ENCODE measurements at regions not wholly inside any gene's neighbourhood (a gene's known extent, or its start where the extent isn't known, plus 50 kb on each side); places are given as distances from the start of the nearest gene placed in this dataset.

DNA sequence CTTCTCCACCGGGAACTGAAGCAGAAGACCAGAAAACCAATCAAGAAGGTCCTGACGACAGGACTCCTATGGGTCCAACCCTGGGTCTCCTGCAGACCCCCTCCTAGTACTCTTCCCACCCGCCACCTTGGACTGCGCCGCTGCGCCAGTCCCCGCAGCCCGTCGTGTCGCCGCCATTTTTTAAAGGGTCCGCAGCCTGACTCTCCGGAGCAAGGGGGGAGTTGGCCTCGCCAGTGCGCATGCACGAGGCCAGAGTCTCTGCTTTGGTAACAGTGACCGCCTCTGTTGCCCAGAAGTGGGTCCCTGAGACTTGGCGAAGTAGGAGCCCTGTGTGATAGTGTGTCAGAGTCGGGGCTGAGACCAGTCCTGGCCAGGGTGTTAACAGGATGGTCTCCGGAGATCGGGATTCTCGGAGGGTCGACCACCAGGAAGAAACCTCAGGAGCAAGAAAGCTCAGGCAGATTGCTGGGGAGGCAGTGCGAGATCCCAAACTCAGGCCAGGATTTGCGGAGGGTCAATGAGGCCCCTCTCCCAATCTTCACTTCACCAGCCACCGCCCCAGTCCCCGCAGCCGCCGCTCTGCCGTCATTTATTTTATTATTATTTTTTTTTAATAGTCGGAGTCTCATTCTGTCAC, 612.5 kb downstream of the KCNJ18 start:
- ATAC-seq (no peak), DNase-seq (ENCODE audit: low read depth, low spot score) (no peak)
- Histone ChIP-seq H4K20me1 (ENCODE audit: insufficient read depth) (no peaks in the 10 kb centered on the region), H3K27ac (ENCODE audit: low read depth, low read length) (no peak overlapping the region), H3K27me3 (ENCODE audit: insufficient read depth, low read length) (no peaks in the 10 kb centered on the region), H3K9me3 (ENCODE audit: control insufficient read depth in 1 of 2, insufficient read depth in 1 of 2, low read depth in 1 of 2, low read length in 2 of 2) (peaks cover 0 to 20% of the 10 kb centered on the region in 2 experiments; a peak in 2 of 4 replicates), H3K4me3 (replicated peaks in 1 of 2; ENCODE audit: low read depth in 1 of 2, low read length in 2 of 2) (no peak overlapping the region), H3K4me1 (ENCODE audit: control insufficient read depth in 1 of 2, insufficient read depth in 2 of 2, low read length in 2 of 2) (no peaks in the 10 kb centered on the region), H3K9ac (ENCODE audit: low read length) (no peak overlapping the region), H2AFZ (ENCODE audit: low read depth, low read length, poor library complexity, severe bottlenecking) (no peak overlapping the region), H3K36me3 (ENCODE audit: control insufficient read depth in 1 of 2, insufficient read depth in 2 of 2, low read length in 2 of 2) (no peaks in the 10 kb centered on the region), H3K79me2 (ENCODE audit: insufficient read depth, low read length) (no peaks in the 10 kb centered on the region), H3K4me2 (ENCODE audit: low read length) (no peak overlapping the region), H3K9me2 (ENCODE audit: insufficient read depth) (no peaks in the 10 kb centered on the region)
- ChIA-PET RAD21 (ENCODE audit: low non-redundant PET in 1 of 2, low total read pairs in 2 of 2, uncharacterized antibody in 2 of 2, unreplicated experiment in 2 of 2) (no interaction called here), CTCF (no interaction called here), POLR2A (no interaction called here)
- no TSS peak for BruUV-seq (replicated peaks)
- TF ChIP-seq CBX3 (IDR thresholded peaks at IDR 0.05; ENCODE audit: low read depth) (no peak), POLR2A (IDR thresholded peaks at IDR 0.05; ENCODE audit: borderline replicate concordance, extremely low read depth, insufficient read depth, insufficient read length) (no peak)
- intact Hi-C loops (cut with micrococcal nuclease), result no loop called here

DNA sequence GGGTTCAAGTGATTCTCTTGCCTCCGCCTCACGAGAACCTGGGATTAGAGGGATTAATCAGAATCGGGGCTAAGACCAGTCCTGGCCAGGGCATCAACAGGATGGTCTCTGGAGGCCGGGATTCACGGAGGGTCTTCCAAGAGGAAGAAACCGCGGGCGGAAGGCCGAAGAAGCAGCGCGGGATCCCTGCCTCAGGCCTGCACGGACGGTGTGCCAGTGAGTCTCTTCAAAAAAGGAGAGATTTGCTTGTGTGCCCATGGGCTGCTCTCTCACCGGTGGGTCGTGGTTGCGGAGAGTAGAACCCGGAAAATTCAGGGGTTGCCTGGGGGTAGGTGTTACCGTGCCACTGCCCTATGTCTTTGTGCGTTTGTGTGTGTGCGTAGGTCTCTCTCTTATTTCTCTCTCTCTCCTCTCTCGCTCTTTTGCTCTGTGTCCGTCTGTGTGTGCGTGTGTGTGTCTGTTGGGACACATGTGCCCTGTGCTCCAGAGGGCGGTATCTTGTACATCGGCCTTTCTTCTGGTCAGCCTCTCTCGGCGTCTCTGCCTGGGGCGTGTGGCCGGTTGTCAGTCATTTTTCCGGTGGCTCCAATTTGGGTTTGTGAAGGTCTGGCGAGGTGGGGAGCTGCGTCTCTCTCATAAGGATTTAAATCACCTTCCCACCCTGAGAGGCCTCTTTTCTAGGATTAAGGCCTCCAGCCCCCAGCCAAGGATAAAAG, 613.2 kb downstream of the KCNJ18 start:
- no peak overlapping the region for H3K4me2 ChIP-seq (ENCODE audit: low read length)
- RAD21 ChIA-PET (ENCODE audit: low non-redundant PET in 1 of 2, low total read pairs in 2 of 2, uncharacterized antibody in 2 of 2, unreplicated experiment in 2 of 2), result no interaction called here
- no peak overlapping the region for H3K27ac ChIP-seq (ENCODE audit: low read depth, low read length)
- H3K4me3 ChIP-seq (replicated peaks in 1 of 2; ENCODE audit: low read depth in 1 of 2, low read length in 2 of 2), result no peak overlapping the region
- POLR2A ChIA-PET, result no interaction called here
- intact Hi-C loops (cut with micrococcal nuclease), result no loop called here
- H2AFZ ChIP-seq (ENCODE audit: low read depth, low read length, poor library complexity, severe bottlenecking), result no peak overlapping the region
- H3K9me3 ChIP-seq (ENCODE audit: control insufficient read depth in 1 of 2, insufficient read depth in 1 of 2, low read depth in 1 of 2, low read length in 2 of 2), result peaks cover 0 to 20% of the 10 kb centered on the region in 2 experiments; a peak in 2 of 4 replicates
- H3K79me2 ChIP-seq (ENCODE audit: insufficient read depth, low read length), result no peaks in the 10 kb centered on the region
- BruUV-seq (replicated peaks), result no TSS peak
- no peaks in the 10 kb centered on the region for H3K27me3 ChIP-seq (ENCODE audit: insufficient read depth, low read length)
- no peak for DNase-seq (ENCODE audit: low read depth, low spot score)
- ATAC-seq, result no peak
- H3K9ac ChIP-seq (ENCODE audit: low read length), result no peak overlapping the region
- H3K36me3 ChIP-seq (ENCODE audit: control insufficient read depth in 1 of 2, insufficient read depth in 2 of 2, low read length in 2 of 2), result no peaks in the 10 kb centered on the region
- TF ChIP-seq ZNF274 (IDR thresholded peaks at IDR 0.05; ENCODE audit: low read depth, low read length) (no peak), ZFX (IDR thresholded peaks at IDR 0.05) (no peak), JUND (IDR thresholded peaks at IDR 0.05) (no peak), ELF1 (IDR thresholded peaks at IDR 0.05; ENCODE audit: borderline replicate concordance, low read depth) (no peak), SIN3A (IDR thresholded peaks at IDR 0.05; ENCODE audit: low read depth) (no peak), SRF (IDR thresholded peaks at IDR 0.05; ENCODE audit: low read depth) (no peak), YY1 (IDR thresholded peaks at IDR 0.05; ENCODE audit: extremely low read depth, insufficient replicate concordance, low read depth, low read length) (no peak), EZH2 (IDR thresholded peaks at IDR 0.05) (no peak), CEBPB (IDR thresholded peaks at IDR 0.05; ENCODE audit: low read depth) (no peak), FOSL1 (IDR thresholded peaks at IDR 0.05; ENCODE audit: low read depth) (no peak)
- TF ChIP-seq, protein P1, sequence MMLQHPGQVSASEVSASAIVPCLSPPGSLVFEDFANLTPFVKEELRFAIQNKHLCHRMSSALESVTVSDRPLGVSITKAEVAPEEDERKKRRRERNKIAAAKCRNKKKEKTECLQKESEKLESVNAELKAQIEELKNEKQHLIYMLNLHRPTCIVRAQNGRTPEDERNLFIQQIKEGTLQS (IDR thresholded peaks at IDR 0.05), result no peak
- TF ChIP-seq, protein P2, sequence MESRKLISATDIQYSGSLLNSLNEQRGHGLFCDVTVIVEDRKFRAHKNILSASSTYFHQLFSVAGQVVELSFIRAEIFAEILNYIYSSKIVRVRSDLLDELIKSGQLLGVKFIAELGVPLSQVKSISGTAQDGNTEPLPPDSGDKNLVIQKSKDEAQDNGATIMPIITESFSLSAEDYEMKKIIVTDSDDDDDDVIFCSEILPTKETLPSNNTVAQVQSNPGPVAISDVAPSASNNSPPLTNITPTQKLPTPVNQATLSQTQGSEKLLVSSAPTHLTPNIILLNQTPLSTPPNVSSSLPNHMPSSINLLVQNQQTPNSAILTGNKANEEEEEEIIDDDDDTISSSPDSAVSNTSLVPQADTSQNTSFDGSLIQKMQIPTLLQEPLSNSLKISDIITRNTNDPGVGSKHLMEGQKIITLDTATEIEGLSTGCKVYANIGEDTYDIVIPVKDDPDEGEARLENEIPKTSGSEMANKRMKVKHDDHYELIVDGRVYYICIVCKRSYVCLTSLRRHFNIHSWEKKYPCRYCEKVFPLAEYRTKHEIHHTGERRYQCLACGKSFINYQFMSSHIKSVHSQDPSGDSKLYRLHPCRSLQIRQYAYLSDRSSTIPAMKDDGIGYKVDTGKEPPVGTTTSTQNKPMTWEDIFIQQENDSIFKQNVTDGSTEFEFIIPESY (IDR thresholded peaks at IDR 0.05; ENCODE audit: extremely low read depth, insufficient replicate concordance, low read length), result no peak
- TF ChIP-seq, protein P3, sequence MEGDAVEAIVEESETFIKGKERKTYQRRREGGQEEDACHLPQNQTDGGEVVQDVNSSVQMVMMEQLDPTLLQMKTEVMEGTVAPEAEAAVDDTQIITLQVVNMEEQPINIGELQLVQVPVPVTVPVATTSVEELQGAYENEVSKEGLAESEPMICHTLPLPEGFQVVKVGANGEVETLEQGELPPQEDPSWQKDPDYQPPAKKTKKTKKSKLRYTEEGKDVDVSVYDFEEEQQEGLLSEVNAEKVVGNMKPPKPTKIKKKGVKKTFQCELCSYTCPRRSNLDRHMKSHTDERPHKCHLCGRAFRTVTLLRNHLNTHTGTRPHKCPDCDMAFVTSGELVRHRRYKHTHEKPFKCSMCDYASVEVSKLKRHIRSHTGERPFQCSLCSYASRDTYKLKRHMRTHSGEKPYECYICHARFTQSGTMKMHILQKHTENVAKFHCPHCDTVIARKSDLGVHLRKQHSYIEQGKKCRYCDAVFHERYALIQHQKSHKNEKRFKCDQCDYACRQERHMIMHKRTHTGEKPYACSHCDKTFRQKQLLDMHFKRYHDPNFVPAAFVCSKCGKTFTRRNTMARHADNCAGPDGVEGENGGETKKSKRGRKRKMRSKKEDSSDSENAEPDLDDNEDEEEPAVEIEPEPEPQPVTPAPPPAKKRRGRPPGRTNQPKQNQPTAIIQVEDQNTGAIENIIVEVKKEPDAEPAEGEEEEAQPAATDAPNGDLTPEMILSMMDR (IDR thresholded peaks at IDR 0.05 in 2 of 3, conservative IDR thresholded peaks at IDR 0.05 in 1 of 3; ENCODE audit: borderline replicate concordance in 1 of 3, insufficient read depth in 1 of 3, low read depth in 2 of 3, low read length in 2 of 3), result no peak
- TF ChIP-seq, protein P4, sequence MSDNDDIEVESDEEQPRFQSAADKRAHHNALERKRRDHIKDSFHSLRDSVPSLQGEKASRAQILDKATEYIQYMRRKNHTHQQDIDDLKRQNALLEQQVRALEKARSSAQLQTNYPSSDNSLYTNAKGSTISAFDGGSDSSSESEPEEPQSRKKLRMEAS (IDR thresholded peaks at IDR 0.05), result no peak
- H3K9me2 ChIP-seq (ENCODE audit: insufficient read depth), result no peaks in the 10 kb centered on the region
- no peaks in the 10 kb centered on the region for H3K4me1 ChIP-seq (ENCODE audit: control insufficient read depth in 1 of 2, insufficient read depth in 2 of 2, low read length in 2 of 2)
- no peaks in the 10 kb centered on the region for H4K20me1 ChIP-seq (ENCODE audit: insufficient read depth)
- CTCF ChIA-PET, result no interaction called here

All from HCT116 (cell line).